ENCODE measurements at regions not wholly inside any gene's neighbourhood (a gene's known extent, or its start where the extent isn't known, plus 50 kb on each side); places are given as distances from the start of the nearest gene placed in this dataset.

- no peak overlapping the region for H3K4me3 ChIP-seq (ENCODE audit: low read depth in 2 of 2, low read length in 2 of 2)
- ChIA-PET CTCF (no interaction called here), POLR2A (no interaction called here)
- DNase-seq (ENCODE audit: low read depth, low spot score) (no peak), ATAC-seq (no peak)
- H3K27me3 ChIP-seq (ENCODE audit: control insufficient read depth, insufficient read depth, low read length), result no peaks in the 10 kb centered on the region
- intact Hi-C loops (cut with micrococcal nuclease; ENCODE audit: unreplicated experiment) (no loop called here), in situ Hi-C loops (cut with HindIII; ENCODE audit: low pct_unique_long_range_greater_than_20kb, low sequenced_read_pairs) (no loop called here)
- TF ChIP-seq SIN3A (IDR thresholded peaks at IDR 0.05; ENCODE audit: borderline replicate concordance, insufficient read depth, low read depth, low read length) (no peak), TCF7L2 (IDR thresholded peaks at IDR 0.05; ENCODE audit: low read depth, low read length) (no peak), POLR2AphosphoS5 (IDR thresholded peaks at IDR 0.05; ENCODE audit: low read depth, low read length) (no peak), REST (IDR thresholded peaks at IDR 0.05; ENCODE audit: insufficient read depth in 1 of 2, low read depth in 2 of 2, low read length in 1 of 2) (no peak)
- TF ChIP-seq, protein P1, sequence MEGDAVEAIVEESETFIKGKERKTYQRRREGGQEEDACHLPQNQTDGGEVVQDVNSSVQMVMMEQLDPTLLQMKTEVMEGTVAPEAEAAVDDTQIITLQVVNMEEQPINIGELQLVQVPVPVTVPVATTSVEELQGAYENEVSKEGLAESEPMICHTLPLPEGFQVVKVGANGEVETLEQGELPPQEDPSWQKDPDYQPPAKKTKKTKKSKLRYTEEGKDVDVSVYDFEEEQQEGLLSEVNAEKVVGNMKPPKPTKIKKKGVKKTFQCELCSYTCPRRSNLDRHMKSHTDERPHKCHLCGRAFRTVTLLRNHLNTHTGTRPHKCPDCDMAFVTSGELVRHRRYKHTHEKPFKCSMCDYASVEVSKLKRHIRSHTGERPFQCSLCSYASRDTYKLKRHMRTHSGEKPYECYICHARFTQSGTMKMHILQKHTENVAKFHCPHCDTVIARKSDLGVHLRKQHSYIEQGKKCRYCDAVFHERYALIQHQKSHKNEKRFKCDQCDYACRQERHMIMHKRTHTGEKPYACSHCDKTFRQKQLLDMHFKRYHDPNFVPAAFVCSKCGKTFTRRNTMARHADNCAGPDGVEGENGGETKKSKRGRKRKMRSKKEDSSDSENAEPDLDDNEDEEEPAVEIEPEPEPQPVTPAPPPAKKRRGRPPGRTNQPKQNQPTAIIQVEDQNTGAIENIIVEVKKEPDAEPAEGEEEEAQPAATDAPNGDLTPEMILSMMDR (IDR thresholded peaks at IDR 0.05), result no peak
- no peaks in the 10 kb centered on the region for H3K36me3 ChIP-seq (ENCODE audit: control insufficient read depth, insufficient read depth, low read length)
- H3K9me3 ChIP-seq (ENCODE audit: control insufficient read depth, insufficient read depth, low read depth, low read length), result no peaks in the 10 kb centered on the region
- no TSS peak for BruUV-seq (replicated peaks)
- H3K27ac ChIP-seq (ENCODE audit: low read length), result no peak overlapping the region
- no peaks in the 10 kb centered on the region for H3K4me1 ChIP-seq (ENCODE audit: control insufficient read depth, insufficient read depth, low read length)
Observed at GRCh38 chr6:128743974-128744765, 138.8 kb upstream of the LAMA2 start.

GRCh38 chr6:128742900-128743299, 140.0 kb upstream of the LAMA2 start:
- no TSS peak for BruUV-seq (replicated peaks)
- ATAC-seq, result no peak
- ChIA-PET CTCF (no interaction called here), POLR2A (no interaction called here)
- no peak overlapping the region for H3K27ac ChIP-seq (ENCODE audit: low read length)
- H3K4me3 ChIP-seq (ENCODE audit: low read depth in 2 of 2, low read length in 2 of 2), result no peak overlapping the region
- in situ Hi-C loops (cut with HindIII; ENCODE audit: low pct_unique_long_range_greater_than_20kb, low sequenced_read_pairs), result no loop called here
- DNase-seq (ENCODE audit: low read depth, low spot score), result no peak
- no peaks in the 10 kb centered on the region for H3K4me1 ChIP-seq (ENCODE audit: control insufficient read depth, insufficient read depth, low read length)
- H3K27me3 ChIP-seq (ENCODE audit: control insufficient read depth, insufficient read depth, low read length), result no peaks in the 10 kb centered on the region
- no peaks in the 10 kb centered on the region for H3K36me3 ChIP-seq (ENCODE audit: control insufficient read depth, insufficient read depth, low read length)
- no peak for TF ChIP-seq REST (IDR thresholded peaks at IDR 0.05; ENCODE audit: insufficient read depth in 1 of 2, low read depth in 2 of 2, low read length in 1 of 2)
- TF ChIP-seq SIN3A (IDR thresholded peaks at IDR 0.05; ENCODE audit: borderline replicate concordance, insufficient read depth, low read depth, low read length), result no peak
- TF ChIP-seq TCF7L2 (IDR thresholded peaks at IDR 0.05; ENCODE audit: low read depth, low read length), result no peak
- TF ChIP-seq POLR2AphosphoS5 (IDR thresholded peaks at IDR 0.05; ENCODE audit: low read depth, low read length), result no peak
- TF ChIP-seq, protein P1 (IDR thresholded peaks at IDR 0.05), result no peak
- intact Hi-C loops (cut with micrococcal nuclease; ENCODE audit: unreplicated experiment), result no loop called here
- H3K9me3 ChIP-seq (ENCODE audit: control insufficient read depth, insufficient read depth, low read depth, low read length), result no peaks in the 10 kb centered on the region

Data from Panc1 (cell line).